ENCODE measurements at regions not wholly inside any gene's neighbourhood (a gene's known extent, or its start where the extent isn't known, plus 50 kb on each side); places are given as distances from the start of the nearest gene placed in this dataset.

DNA sequence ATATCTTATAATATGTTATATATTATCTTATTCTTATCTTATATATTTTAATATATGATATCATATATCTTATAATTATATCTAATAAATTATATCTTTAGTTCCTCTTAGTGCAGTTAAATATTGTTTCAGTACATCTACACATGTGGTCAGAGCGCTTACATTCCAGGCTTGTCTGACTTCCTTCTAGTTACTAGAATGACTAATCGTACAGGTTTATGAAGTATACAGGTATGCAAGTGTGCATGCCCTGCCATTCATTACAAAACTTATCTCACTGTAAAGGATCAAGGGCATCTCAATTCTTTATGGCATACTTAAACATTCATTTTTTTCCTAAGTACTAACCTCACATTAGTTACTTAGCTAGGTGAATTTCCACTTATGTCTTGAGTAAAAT is 1278.0 kb upstream of the MAP3K7 start:
- Histone ChIP-seq H3K36me3 (ENCODE audit: insufficient read depth, low read depth, low read length) (no peaks in the 10 kb centered on the region), H3K4me3 (ENCODE audit: low read length) (no peak overlapping the region), H3K9ac (ENCODE audit: low read depth, low read length) (no peak overlapping the region), H3K27me3 (ENCODE audit: insufficient read depth, low read length) (no peaks in the 10 kb centered on the region), H3K27ac (ENCODE audit: low read length) (no peak overlapping the region), H3K4me1 (ENCODE audit: insufficient read depth, low read length) (no peaks in the 10 kb centered on the region), H3K9me3 (ENCODE audit: insufficient read depth, low read depth, low read length) (no peaks in the 10 kb centered on the region)

DNA sequence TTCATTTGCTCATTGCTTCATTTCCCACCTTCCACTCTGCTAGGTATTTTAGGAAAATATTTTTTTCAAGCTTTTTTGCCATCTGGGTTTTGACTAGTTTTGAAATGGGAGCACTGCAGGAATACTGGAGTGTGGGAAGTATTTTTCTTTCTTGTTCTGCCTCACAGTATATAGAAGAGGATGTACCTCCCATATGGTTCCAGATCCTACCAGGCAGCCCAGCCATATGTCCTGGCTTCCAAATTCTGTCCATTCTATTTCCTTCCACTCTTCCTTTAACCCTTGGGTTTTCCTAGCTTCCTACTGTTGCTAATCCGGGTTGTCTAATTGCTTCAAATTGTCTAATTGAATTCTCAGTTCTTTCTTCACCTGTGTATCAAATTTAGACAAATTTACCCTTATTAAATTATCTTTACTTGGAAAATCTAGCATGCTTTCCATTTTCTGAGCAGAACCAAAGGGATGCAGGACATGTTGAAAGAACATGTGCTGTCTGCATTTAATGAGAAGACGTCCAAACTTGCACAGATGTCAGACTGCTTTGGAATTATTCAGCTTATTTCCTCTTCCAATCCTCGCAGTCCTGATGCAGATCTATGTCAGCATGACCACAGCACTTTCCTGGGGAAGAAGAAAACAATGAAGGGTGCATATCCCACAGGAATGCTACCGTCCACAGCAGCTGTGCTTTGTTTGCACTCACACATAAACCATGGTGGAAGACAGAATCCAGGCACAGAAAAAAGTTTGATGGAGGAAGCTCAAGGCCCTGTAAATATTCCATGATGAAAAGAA is 1273.9 kb upstream of the MAP3K7 start:
- Histone ChIP-seq H3K9ac (ENCODE audit: low read depth, low read length) (no peak overlapping the region), H3K27ac (ENCODE audit: low read length) (no peak overlapping the region), H3K4me1 (ENCODE audit: insufficient read depth, low read length) (no peaks in the 10 kb centered on the region), H3K27me3 (ENCODE audit: insufficient read depth, low read length) (no peaks in the 10 kb centered on the region), H3K4me3 (ENCODE audit: low read length) (no peak overlapping the region), H3K36me3 (ENCODE audit: insufficient read depth, low read depth, low read length) (no peaks in the 10 kb centered on the region), H3K9me3 (ENCODE audit: insufficient read depth, low read depth, low read length) (no peaks in the 10 kb centered on the region)

DNA sequence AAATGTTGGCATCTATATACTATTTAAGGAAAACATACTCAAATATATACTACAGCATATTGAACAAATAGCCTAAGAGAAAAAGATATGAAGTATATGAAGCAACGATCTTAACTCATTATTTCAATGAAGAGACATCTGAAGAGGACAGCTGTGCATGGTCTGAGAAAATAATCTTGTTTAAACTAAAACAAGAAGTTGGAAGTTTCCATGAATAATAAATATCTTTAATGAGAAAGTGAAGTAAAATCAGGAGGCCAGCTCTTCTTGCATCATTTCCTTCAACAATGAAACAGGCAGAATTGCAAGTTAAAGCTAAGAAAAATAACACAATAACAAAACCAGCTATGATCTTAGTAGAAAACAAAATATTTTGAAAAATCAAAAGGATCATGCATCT is 1265.4 kb upstream of the MAP3K7 start:
- no peaks in the 10 kb centered on the region for H3K36me3 ChIP-seq (ENCODE audit: insufficient read depth, low read depth, low read length)
- no peak overlapping the region for H3K27ac ChIP-seq (ENCODE audit: low read length)
- H3K9ac ChIP-seq (ENCODE audit: low read depth, low read length) = no peak overlapping the region
- H3K27me3 ChIP-seq (ENCODE audit: insufficient read depth, low read length) = no peaks in the 10 kb centered on the region
- H3K4me1 ChIP-seq (ENCODE audit: insufficient read depth, low read length) = no peaks in the 10 kb centered on the region
- no peak overlapping the region for H3K4me3 ChIP-seq (ENCODE audit: low read length)
- no peaks in the 10 kb centered on the region for H3K9me3 ChIP-seq (ENCODE audit: insufficient read depth, low read depth, low read length)

DNA sequence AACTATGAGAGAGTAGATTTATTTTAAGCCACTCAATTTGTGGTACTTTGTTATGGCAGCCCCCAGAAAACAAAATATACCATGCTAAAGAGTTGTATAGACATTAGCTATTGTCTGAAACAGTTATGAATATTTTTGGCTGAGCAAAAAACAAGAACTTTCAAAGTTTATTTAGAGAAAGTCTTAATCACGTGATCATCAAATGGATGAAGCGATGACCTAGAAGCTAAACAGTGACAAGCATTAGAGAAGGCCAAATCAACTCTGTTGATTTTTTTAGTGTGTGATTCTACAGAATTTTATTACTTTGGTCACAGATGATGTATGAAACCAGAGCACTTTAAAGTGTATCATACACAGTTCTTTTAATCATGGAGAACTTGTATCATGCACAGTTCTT is 1247.9 kb upstream of the MAP3K7 start:
- no peaks in the 10 kb centered on the region for H3K9me3 ChIP-seq (ENCODE audit: insufficient read depth, low read depth, low read length)
- no peak overlapping the region for H3K4me3 ChIP-seq (ENCODE audit: low read length)
- H3K36me3 ChIP-seq (ENCODE audit: insufficient read depth, low read depth, low read length) = no peaks in the 10 kb centered on the region
- no peak overlapping the region for H3K9ac ChIP-seq (ENCODE audit: low read depth, low read length)
- H3K27ac ChIP-seq (ENCODE audit: low read length) = no peak overlapping the region
- H3K4me1 ChIP-seq (ENCODE audit: insufficient read depth, low read length) = peaks cover 6% of the 10 kb centered on the region; the same call in 1 of the 2 replicates
- no peaks in the 10 kb centered on the region for H3K27me3 ChIP-seq (ENCODE audit: insufficient read depth, low read length)

DNA sequence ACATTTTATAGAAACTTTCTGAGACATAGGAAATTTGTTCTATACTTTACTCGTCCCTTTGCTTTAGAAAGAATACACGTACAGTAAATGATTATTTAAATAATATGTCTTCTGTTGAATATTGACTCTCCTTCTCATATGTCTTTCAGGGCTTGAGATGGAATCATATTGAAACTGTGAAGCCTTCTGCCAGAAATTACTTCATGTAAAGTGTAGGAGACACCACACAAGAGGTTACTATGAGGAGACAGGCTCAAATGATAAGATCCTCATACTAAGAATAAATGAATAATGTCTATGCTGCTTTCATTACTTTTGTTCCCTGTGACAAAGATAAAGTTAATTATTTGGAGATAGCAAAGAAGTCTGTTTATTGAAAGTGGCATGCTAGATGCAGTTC is 1240.3 kb upstream of the MAP3K7 start:
- Histone ChIP-seq H3K9ac (ENCODE audit: low read depth, low read length) (no peak overlapping the region), H3K27ac (ENCODE audit: low read length) (no peak overlapping the region), H3K4me1 (ENCODE audit: insufficient read depth, low read length) (no peaks in the 10 kb centered on the region)

DNA sequence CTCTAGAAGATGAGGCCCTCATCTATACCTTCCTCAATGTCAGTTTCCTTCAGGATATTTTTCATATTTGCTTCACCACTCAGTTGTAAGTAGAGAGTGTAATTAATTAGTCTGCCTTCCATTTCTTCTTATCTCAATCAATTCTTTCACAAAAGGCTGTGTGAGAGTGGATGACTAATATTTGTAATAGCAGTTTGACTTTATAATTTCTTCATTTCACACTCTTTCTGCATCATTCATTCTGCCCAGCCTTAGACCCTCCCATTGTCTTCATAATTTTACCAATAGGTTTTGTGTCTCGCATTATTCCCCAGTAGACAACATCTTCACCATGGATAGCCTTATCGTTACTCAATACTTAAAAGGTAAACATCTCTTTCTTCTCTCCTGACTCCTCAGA is 1239.3 kb upstream of the MAP3K7 start:
- H3K4me3 ChIP-seq (ENCODE audit: low read length) = no peak overlapping the region
- no peaks in the 10 kb centered on the region for H3K4me1 ChIP-seq (ENCODE audit: insufficient read depth, low read length)
- H3K9me3 ChIP-seq (ENCODE audit: insufficient read depth, low read depth, low read length) = no peaks in the 10 kb centered on the region
- no peaks in the 10 kb centered on the region for H3K27me3 ChIP-seq (ENCODE audit: insufficient read depth, low read length)
- H3K9ac ChIP-seq (ENCODE audit: low read depth, low read length) = no peak overlapping the region
- H3K36me3 ChIP-seq (ENCODE audit: insufficient read depth, low read depth, low read length) = no peaks in the 10 kb centered on the region
- H3K27ac ChIP-seq (ENCODE audit: low read length) = no peak overlapping the region

More for the DNA sequence above, 1240.3 kb upstream of the MAP3K7 start:
- Histone ChIP-seq H3K9me3 (ENCODE audit: insufficient read depth, low read depth, low read length) (no peaks in the 10 kb centered on the region), H3K4me3 (ENCODE audit: low read length) (no peak overlapping the region), H3K36me3 (ENCODE audit: insufficient read depth, low read depth, low read length) (no peaks in the 10 kb centered on the region), H3K27me3 (ENCODE audit: insufficient read depth, low read length) (no peaks in the 10 kb centered on the region)

DNA sequence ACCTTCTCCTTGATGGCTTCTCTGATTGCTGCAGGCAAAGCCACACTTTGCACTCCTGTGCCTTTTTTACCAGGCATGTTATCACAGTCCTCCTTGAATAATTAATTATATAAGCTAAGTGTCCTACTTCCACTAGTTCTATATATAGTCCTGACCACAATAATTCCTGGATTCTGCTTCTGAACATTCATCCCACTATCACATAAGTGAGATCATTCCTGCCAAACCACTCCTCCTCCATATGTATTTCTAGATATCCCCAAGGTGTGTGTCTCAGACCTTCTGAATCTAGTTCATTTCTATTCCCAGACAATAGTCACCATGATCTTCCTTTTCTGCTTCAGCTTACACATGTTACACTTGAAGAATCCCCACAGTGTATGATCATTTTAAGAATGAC is 1237.5 kb upstream of the MAP3K7 start:
- H3K4me1 ChIP-seq (ENCODE audit: insufficient read depth, low read length) = no peaks in the 10 kb centered on the region
- H3K9ac ChIP-seq (ENCODE audit: low read depth, low read length) = no peak overlapping the region
- no peak overlapping the region for H3K4me3 ChIP-seq (ENCODE audit: low read length)
- no peaks in the 10 kb centered on the region for H3K27me3 ChIP-seq (ENCODE audit: insufficient read depth, low read length)
- no peaks in the 10 kb centered on the region for H3K36me3 ChIP-seq (ENCODE audit: insufficient read depth, low read depth, low read length)
- H3K9me3 ChIP-seq (ENCODE audit: insufficient read depth, low read depth, low read length) = no peaks in the 10 kb centered on the region
- H3K27ac ChIP-seq (ENCODE audit: low read length) = no peak overlapping the region

DNA sequence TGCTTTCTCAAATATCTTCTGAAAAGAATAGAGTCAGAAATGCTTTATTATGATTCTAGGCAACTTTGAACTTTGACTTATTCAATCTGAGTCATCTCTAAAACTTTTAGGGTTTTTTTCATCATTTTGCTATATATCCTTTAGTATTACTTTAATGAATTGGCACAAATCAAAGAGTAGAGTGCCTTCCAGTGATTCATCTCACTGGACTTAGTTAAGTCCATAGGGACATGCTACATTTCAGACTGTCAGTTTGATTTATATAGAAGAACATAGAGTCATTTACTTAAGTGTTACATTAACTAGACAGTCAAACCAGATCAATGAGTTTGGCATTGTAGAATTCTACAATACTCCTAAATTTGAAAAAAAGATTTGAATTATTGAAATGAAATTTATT is 1235.7 kb upstream of the MAP3K7 start:
- H3K9ac ChIP-seq (ENCODE audit: low read depth, low read length) = no peak overlapping the region
- H3K9me3 ChIP-seq (ENCODE audit: insufficient read depth, low read depth, low read length) = no peaks in the 10 kb centered on the region
- H3K27me3 ChIP-seq (ENCODE audit: insufficient read depth, low read length) = no peaks in the 10 kb centered on the region
- H3K4me1 ChIP-seq (ENCODE audit: insufficient read depth, low read length) = no peaks in the 10 kb centered on the region
- no peaks in the 10 kb centered on the region for H3K36me3 ChIP-seq (ENCODE audit: insufficient read depth, low read depth, low read length)
- no peak overlapping the region for H3K4me3 ChIP-seq (ENCODE audit: low read length)
- no peak overlapping the region for H3K27ac ChIP-seq (ENCODE audit: low read length)

DNA sequence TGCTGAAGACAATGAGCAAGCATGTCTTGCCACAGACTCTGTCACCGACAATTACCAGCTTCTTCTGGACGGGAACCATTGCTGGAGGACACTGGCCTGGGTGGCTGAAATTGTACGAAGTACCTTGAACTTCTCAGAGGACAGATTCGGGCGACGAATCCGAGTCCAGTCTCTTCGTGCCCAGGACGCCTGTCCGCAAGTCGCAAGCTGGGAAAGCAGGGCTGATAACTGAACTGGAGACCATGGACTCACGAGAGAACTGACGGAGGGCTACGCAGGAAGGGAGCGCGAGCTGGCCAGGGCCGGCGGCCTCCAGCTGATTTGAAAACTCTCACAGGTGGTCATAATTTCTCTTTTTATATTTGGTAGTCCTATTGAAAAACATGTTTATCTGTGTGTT is 1229.5 kb upstream of the MAP3K7 start:
- H3K9me3 ChIP-seq (ENCODE audit: insufficient read depth, low read depth, low read length) = no peaks in the 10 kb centered on the region
- H3K4me1 ChIP-seq (ENCODE audit: insufficient read depth, low read length) = no peaks in the 10 kb centered on the region

DNA sequence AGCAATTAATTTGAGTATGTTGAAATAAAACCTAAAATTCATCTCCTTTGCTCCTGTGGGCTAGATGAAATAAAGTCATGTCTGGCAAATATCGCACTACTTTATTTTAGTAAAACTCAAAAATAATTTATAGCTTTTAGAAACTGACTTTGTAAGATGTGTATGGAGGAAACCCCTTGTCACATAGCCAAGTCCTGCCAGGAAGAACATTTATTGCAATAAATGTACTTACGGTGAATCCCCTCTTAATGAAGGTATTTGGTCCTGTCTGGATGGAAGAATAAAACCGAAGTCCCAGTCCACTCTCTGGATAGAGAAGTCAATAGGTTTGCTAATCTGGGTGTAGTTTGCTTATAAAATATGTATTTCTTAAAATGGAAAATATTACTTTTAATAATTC is 1226.8 kb upstream of the MAP3K7 start:
- H3K36me3 ChIP-seq (ENCODE audit: insufficient read depth, low read depth, low read length) = no peaks in the 10 kb centered on the region
- H3K27ac ChIP-seq (ENCODE audit: low read length) = no peak overlapping the region
- peaks cover 5% of the 10 kb centered on the region; the same call in 1 of the 2 replicates for H3K4me1 ChIP-seq (ENCODE audit: insufficient read depth, low read length)
- H3K9me3 ChIP-seq (ENCODE audit: insufficient read depth, low read depth, low read length) = no peaks in the 10 kb centered on the region
- no peaks in the 10 kb centered on the region for H3K27me3 ChIP-seq (ENCODE audit: insufficient read depth, low read length)
- no peak overlapping the region for H3K4me3 ChIP-seq (ENCODE audit: low read length)
- H3K9ac ChIP-seq (ENCODE audit: low read depth, low read length) = no peak overlapping the region

More for the DNA sequence above, 1229.5 kb upstream of the MAP3K7 start:
- H3K9ac ChIP-seq (ENCODE audit: low read depth, low read length) = no peak overlapping the region
- H3K4me3 ChIP-seq (ENCODE audit: low read length) = no peak overlapping the region
- no peaks in the 10 kb centered on the region for H3K27me3 ChIP-seq (ENCODE audit: insufficient read depth, low read length)
- H3K36me3 ChIP-seq (ENCODE audit: insufficient read depth, low read depth, low read length) = no peaks in the 10 kb centered on the region
- H3K27ac ChIP-seq (ENCODE audit: low read length) = no peak overlapping the region

DNA sequence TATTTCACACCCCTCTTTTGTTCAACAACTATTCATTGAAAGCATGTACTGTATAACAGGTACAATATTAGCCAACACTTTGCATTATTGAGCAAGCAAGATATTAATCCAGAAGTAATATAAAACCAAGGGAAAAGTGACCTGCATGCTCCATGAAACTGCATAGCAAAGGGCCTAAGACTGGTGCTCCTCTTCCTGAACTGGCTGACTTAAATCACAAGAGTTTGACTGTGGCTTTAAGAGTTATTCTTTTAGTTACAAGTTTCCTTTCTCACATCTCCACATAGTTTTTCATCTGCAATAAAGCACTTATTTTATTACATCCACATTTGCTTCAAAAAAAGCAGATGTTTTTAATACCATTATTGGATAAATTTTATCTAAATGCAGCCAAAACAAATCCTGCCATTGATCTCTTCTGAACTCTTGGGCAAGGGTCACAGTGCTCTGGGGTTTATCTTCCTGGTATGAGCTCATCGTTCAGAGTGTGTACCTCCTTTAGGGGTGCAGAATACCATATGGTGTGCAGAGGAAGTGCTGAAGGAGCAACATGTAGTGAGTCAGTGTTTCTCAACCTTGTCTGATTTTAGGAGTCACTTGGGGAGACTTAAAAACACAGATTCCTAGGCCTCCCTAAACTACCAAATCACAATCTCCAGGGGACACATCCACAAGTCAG is 1225.9 kb upstream of the MAP3K7 start:
- no peaks in the 10 kb centered on the region for H3K27me3 ChIP-seq (ENCODE audit: insufficient read depth, low read length)
- H3K9me3 ChIP-seq (ENCODE audit: insufficient read depth, low read depth, low read length) = no peaks in the 10 kb centered on the region
- peaks cover 7% of the 10 kb centered on the region; the same call in 1 of the 2 replicates for H3K4me1 ChIP-seq (ENCODE audit: insufficient read depth, low read length)
- no peak overlapping the region for H3K9ac ChIP-seq (ENCODE audit: low read depth, low read length)
- H3K36me3 ChIP-seq (ENCODE audit: insufficient read depth, low read depth, low read length) = no peaks in the 10 kb centered on the region
- no peak overlapping the region for H3K27ac ChIP-seq (ENCODE audit: low read length)
- H3K4me3 ChIP-seq (ENCODE audit: low read length) = no peak overlapping the region

DNA sequence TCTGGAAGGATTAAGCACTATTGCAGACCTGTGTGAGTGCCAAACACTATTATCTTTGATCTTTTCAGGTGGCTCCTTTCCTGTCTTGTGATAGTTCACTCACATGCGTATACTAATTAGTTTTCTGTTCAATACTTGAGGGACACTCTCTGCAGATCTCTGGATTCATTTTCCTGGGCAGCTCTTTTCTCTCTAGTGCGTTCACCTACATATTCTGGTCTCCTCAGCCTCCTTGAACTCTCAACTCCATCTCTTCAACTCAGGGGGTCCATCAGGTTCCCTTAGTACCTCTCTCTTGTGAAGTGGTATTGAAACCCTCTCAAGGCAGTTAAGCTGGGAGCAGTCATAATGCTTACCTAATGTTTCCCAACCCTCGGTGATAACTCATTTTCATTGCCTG is 1218.1 kb upstream of the MAP3K7 start:
- Histone ChIP-seq H3K36me3 (ENCODE audit: insufficient read depth, low read depth, low read length) (no peaks in the 10 kb centered on the region), H3K9ac (ENCODE audit: low read depth, low read length) (no peak overlapping the region), H3K27me3 (ENCODE audit: insufficient read depth, low read length) (no peaks in the 10 kb centered on the region), H3K9me3 (ENCODE audit: insufficient read depth, low read depth, low read length) (no peaks in the 10 kb centered on the region), H3K27ac (ENCODE audit: low read length) (no peak overlapping the region), H3K4me3 (ENCODE audit: low read length) (no peak overlapping the region), H3K4me1 (ENCODE audit: insufficient read depth, low read length) (peaks cover 3% of the 10 kb centered on the region; the same call in 1 of the 2 replicates)
